Activated CD4-positive, alpha-beta T cell treated with anti-CD3 and anti-CD28 coated beads for 24 hours (primary cell): ENCODE measurements at regions not wholly inside any gene's neighbourhood (a gene's known extent, or its start where the extent isn't known, plus 50 kb on each side); places are given as distances from the start of the nearest gene placed in this dataset.

Source experiments
- DNase-seq, 2 donors: peaks; one replicate each; pipeline ENCODE4 v3.0.0-alpha.2; 2020; ENCODE audit warnings: low read depth in 2 of 2

GRCh38 chr6:169968541-169969270 lies 217.3 kb downstream of the ERMARD start:
- DNase-seq: no peak

GRCh38 chr6:169967687-169968086 lies 216.3 kb downstream of the ERMARD start:
- no peak for DNase-seq

DNA sequence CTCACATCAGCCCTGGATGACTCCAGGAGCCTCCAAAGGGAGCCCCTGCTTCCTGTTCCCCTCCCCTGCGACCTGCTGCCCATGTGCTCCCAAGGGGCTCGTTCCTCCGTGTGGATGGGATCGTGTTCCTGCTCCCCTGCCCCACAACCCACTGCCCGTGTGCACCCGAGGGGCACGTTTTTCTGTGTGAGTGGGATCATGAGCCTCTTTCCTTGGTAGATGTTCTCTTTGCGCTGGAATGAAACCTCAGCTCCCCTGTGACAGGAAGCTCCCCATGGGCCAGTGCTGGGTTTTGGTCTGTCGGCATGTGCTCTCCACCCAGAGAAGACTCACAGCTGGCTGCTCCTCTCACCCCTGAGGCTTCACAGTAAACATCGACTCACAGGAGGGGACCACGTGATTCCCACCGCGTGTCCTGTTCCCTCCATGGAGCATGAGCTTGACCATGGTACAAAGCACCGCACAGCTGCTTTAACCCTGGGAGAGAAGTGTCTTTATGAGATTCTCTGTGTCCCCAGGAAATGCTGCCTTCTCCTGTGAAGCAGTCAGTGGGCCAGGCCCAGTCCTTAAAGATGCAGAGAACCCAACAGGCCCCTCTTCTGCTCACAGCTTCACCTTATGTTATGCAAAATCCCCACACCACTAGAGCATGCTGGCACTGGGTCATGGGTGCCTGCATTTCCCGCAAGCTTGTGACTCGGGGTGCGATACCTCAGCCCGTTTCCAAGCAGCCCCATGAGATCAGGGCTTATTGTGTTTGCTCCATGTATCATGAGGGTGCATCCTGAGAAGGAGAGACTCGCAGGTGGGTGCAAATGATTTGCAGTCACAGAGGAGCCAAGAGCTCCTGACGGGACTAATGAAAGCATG lies 215.1 kb downstream of the ERMARD start:
- no peak for DNase-seq

DNA sequence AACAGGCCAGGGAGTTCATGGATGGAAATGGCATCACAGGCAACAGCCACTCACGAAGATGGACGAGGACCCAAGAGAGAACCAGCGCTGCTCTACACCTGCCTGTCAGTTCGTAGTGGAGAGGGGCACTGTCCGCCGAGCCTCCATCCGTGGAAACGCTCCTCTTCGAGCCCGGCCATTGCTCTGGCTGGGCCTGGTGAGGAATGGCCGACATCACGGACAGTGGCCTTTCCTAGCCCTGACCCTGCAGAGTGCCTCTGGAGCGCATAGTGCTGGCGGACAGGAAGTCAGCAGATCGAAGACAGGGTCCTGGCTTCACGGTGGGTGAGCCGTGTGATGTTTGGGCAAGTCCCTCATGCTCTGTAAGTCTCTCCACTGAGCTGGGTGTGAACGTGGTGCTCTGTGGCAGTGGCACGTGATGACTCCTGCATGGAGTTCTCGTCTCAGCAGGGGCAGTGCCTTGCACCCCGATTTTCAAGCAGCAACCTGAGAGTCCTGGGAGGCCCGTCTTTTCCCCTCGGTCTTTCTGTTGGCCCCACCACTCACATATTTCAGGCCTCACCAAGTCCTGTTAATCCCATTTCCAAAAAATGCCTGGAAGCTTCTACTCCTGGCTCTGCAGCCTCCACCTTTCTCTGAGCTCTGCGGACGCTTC lies 214.4 kb downstream of the ERMARD start:
- DNase-seq: no peak

GRCh38 chr6:169965239-169965638 lies 213.8 kb downstream of the ERMARD start:
- no peak for DNase-seq

DNA sequence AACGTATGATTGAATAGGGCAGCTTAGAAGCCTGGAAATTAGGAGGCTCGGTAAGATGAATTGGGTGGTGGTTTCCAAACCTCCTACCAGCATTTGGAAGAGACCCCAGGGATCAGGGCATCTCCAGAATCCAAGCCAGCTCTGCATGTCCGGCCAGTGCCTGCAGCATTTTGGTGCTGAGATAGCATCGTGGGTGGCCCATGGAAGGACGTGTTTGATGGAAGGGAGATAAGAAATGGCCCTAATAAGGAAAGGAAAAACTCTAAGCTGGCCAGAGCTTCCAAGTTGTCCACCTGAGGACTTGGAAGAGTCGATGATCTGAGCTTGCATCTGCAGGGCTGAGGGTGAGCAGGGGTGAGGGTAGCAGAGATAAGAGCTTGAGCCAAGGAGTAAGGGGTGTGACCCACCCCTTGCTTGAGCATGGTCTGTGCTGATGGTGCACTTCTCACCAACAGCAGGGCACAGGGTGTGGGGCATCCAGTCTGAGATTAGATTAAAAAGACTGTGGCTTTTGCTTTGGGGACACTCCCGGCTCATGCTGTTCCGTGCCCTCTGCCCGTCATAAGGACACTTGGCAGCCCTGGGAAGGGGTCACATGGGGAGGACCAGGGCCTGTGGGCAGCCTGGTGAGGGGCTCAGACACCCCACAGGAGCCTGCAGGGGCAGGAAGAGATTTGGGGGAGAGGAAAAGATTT lies 213.2 kb downstream of the ERMARD start:
- no peak for DNase-seq

DNA sequence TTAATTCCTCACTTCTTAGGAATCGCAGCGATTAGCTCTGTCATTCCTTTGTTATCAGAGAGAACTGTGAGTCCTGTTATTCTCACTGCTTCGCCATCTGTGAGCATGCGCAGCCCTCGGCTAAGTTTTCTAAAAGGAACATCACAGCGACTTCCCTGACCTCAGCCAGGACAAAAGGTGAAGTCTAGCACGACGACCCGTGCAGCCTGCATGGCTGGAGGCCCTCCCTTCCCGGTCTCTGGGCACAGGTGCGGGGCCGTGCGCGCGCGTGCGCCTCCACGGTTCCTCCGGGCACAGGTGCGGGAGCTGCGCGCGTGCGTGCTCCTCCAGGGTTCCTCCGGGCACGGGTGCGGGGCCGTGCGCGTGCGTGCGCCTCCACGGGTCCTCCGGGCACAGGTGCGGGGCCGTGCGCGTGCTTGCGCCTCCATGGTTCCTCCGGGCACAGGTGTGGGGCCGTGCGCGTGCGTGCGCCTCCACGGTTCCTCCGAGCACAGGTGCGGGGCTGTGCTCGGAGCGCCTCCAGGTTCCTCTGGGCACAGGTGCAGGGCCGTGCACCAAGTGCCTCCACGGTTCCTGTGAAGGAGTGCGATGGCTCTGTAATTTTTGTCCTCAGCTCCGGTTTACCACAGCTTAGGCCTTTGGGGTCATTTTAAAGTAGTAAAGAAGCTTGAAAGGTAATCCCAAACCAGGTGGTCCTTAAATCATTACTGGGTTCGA lies 212.3 kb downstream of the ERMARD start:
- no peak for DNase-seq

- no peak for DNase-seq
Observed at GRCh38 chr6:169962604-169963469, 211.4 kb downstream of the ERMARD start.

GRCh38 chr6:169961772-169962561 lies 210.5 kb downstream of the ERMARD start:
- DNase-seq: no peak

DNA sequence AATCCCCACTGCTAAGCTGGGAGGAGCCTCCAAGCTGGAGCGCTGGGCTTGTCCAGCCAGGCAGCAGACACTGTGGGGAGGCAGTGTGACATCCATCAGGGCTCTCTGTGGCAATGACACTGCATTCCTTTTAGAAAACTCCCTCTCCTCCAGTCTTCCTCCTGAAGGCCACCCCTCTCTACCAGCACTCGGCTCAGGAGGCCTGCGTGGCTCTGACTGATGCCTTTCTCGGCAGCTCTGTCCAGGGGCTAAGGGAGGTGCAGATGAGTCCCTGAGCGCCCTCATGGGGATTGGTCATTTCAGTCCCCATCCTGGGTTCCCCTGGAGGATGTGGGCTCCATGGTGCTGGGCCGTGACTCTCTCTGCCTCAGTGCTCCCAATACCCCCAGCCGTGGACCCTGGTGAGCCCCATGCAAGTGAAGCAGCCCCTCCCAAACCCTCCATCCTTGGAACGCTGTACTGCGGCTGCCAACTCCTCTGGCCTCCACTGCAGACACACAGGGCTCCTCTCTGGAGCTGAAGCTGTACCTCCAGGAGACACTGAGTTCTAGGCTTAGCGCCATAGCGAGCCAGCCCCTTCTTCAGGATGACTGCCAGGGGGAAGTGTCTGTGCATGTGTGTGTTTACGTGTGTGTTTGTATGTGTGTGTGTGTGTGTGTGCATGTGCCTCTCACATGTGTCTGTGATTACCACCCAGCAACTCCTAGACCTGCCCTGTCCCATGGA lies 209.6 kb downstream of the ERMARD start:
- no peak for DNase-seq

- no peak for DNase-seq
Observed at GRCh38 chr6:169960521-169960885, 209.1 kb downstream of the ERMARD start.

- DNase-seq: no peak
Observed at GRCh38 chr6:169960003-169960344, 208.6 kb downstream of the ERMARD start.

GRCh38 chr6:169959136-169960002 lies 207.9 kb downstream of the ERMARD start:
- DNase-seq: no peak

DNA sequence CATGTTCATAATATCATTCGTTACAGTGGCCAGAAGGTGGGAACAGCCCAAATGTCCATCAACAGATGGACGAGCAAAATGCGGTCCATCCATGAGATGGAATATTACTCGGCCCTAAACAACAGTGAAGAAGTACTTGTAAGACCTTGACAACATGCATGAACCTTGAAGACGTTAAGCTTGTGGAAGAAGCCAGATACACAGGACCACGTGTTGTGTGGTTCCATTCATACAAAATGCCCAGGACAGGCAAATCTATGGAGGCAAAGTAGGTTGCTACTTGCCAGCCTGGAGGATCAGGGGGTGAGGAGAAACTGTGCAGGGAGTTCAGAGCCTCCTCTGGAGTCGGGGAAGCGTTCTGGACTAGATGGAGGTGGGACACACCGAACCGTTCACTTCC lies 207.1 kb downstream of the ERMARD start:
- no peak for DNase-seq

GRCh38 chr6:169957351-169957963 lies 206.0 kb downstream of the ERMARD start:
- DNase-seq: no peak

DNA sequence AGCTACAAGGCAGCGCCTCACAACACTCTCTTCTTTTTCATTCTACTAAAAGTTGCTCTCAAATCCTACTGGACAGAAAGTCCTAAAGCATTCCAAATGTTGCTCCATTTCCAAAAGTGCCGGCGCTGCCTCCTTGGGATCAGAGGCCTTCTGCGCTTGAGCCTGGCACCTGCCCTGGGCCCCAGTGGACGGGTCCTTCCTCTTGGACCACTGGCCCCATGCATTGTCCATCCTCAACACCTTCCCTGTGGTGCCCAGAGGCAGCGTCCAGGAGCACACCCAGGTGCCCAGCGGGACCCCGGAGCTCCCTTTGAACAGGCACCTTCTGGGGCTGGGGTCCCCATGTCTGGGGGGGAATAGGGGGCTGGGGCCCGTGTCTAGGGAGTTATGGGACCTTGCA lies 205.2 kb downstream of the ERMARD start:
- no peak for DNase-seq

DNA sequence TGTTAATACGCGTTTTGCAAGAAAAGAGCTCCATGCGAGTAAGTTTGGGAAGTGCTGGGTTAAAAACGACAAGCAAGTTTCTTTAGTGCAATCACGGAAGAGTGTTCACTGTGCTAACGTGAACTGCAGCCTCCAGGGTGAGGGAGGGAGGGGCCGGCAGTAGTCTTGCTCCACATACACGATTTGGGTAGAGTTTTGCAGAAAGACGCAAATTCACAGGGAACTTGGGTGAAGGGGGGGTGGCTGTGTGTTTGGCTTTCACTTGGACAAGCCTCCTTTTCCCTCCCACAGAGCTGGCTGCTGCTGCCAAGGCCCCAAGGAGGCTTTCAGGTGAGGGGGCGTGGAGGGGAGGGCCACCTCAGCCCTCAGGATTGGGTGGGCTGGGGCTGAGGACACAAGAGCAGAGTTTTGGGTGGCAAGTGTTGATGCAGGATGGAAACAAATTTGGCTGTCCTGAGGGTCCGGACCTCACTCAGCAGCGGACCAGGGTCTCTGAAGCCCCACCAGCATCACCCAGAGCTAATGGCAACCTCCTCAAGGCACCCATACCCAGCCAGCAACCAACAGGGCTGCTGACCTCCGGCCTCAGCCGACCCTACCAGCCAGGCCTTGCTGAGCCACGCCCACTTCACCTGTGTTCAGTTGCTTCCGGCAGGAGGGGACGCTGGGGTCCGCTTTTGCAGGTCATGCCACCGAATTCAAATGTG lies 204.5 kb downstream of the ERMARD start:
- DNase-seq: no peak
